ENCODE measurements at regions not wholly inside any gene's neighbourhood (a gene's known extent, or its start where the extent isn't known, plus 50 kb on each side); places are given as distances from the start of the nearest gene placed in this dataset.
"Not testable (repeated sequence)": the region's sequence is repeated elsewhere in the genome, so short reads cannot be mapped to it uniquely, and the experiment has no call there.

- DNase-seq (ENCODE audit: low read depth) = no peak
These were observed 55.2 kb downstream of the RPL22L1 start for GRCh38 chr3:170814822-170815221.

DNA sequence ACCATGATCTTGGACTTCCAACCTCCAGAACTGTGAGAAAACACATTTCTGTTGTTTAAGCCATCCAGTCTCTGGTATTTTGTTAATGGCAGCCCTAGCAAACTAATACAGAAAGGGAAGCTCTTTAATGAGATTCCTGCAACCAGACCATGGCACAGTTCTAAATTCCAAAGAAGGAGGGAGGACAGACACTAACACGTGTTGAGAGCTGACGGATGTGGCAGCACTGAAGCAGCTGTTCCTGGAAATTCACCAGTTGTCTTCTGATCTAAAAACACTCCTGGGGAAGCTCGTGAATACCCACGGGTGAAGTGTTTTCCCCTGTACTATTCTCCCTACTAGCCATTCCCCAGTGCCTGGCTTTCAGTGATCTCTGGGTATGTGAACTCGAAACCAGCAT, 56.7 kb downstream of the RPL22L1 start:
- DNase-seq (ENCODE audit: low read depth) = no peak

GRCh38 chr3:170811928-170812591, 57.9 kb downstream of the RPL22L1 start:
- peak; percentile 28 for DNase-seq (ENCODE audit: low read depth)

DNA sequence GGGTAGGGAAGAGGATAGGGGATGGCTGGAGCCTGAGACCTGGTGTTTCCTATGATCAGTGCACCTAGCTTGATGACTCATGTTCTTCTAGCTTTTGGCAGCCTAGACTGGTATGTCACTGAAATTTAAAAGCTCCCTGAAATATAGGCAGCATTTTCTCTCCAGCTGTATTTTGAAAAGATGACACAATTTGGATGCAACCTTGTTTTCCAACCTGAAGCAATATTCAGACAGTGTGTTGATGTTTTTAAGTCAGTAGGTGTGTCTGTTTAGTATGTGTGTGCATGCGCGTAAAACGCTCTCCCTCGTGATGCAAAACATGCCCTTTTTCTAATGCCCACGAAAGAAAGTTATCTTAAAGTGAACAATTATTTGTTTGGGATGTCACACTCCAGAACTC, 58.5 kb downstream of the RPL22L1 start:
- DNase-seq (ENCODE audit: low read depth) = no peak

DNA sequence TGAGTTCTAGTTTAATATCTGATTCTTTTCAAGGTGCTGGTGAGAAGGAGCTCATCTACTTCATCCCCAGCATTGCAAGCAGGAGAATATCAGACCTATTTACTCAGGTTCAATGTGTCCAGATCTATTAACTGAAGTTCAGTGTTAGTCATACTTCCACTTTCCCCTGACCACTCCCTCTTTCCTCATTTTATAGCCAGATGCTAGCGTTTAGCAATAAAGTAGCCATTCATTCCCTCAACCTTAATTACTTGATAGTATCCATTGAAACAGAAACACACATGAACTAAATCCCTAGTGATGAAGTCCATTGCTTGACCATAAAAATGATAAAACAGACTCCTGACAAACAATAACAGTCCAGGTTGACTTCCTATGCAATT, 60.0 kb downstream of the RPL22L1 start:
- no peak for DNase-seq (ENCODE audit: low read depth)

GRCh38 chr3:170809007-170809974, 60.7 kb downstream of the RPL22L1 start:
- no peak for DNase-seq (ENCODE audit: low read depth)

DNA sequence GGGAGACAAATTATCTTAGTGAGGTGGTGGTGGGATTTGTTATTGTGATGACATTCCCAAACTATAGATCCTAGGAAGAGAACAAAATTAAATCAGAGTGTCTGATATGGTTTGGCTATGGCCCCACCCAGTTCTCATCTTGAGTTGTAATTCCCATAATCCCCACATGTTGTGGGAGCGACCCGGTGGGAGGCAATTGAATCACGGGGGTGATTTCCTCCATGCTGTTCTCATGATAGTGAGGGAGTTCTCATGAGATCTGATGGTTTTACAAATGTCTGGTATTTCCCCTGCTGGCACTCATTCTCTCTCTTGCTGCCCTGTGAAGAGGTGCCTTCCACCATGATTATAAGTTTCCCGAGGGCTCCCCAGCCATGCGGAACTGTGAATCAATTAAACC, 62.0 kb downstream of the RPL22L1 start:
- DNase-seq (ENCODE audit: low read depth) = no peak

- DNase-seq (ENCODE audit: low read depth) = no peak
These were observed 63.3 kb downstream of the RPL22L1 start for GRCh38 chr3:170806676-170807075.

DNA sequence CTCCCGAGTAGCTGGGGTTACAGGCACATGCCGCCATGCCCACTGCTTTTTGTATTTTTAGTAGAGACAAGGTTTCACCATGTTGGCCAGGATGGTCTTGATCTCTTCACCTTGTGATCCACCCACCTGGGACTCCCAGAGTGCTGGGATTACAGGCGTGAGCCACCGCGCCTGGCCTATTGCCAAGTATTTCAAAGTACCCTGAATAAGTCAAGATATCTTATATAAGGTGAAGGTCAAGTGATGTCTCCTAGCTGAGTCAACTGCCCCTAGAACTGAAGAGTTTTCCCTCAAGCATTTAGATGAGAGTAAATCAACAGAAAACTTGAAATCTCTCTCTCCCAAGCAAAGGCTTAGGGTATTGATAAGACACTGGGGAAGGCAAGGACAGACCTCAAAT, 63.9 kb downstream of the RPL22L1 start:
- DNase-seq (ENCODE audit: low read depth) = no peak

DNA sequence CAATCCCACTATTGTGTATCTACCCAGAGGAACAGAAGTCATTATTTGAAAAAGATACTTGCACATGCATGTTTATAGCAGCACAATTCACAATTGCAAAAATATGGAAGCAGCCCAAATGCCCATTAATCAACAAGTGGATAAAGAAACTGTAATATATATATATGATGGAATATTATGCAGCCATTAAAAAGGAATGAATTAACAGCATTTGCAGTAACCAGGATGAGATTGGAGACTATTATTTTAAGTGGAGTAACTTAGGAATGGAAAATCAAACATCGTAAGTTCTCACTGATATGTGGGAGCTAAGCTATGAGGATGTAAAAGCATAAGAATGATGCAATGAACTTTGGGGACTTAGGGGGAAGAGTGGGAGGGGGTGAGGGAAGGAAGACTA, 64.7 kb downstream of the RPL22L1 start:
- not testable (repeated sequence) for DNase-seq (ENCODE audit: low read depth)

DNA sequence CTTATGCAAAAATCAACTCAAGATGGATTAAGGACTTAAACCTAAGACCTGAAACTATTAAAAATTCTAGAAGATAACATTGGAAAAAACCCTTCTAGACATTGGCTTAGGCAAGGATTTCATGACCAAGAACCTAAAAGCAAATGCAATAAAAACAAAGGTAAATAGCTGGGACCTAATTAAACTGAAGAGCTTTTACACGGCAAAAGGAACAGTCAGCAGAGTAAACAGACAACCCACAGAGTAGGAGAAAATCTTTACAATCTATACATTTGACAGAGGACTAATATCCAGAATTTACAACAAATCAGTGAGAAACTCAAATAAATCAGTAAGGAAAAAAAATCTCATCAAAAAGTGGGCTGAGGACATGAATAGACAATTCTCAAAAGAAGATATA, 65.4 kb downstream of the RPL22L1 start:
- not testable (repeated sequence) for DNase-seq (ENCODE audit: low read depth)

- DNase-seq (ENCODE audit: low read depth) = no peak
These were observed 65.9 kb downstream of the RPL22L1 start for GRCh38 chr3:170804078-170804477.

DNA sequence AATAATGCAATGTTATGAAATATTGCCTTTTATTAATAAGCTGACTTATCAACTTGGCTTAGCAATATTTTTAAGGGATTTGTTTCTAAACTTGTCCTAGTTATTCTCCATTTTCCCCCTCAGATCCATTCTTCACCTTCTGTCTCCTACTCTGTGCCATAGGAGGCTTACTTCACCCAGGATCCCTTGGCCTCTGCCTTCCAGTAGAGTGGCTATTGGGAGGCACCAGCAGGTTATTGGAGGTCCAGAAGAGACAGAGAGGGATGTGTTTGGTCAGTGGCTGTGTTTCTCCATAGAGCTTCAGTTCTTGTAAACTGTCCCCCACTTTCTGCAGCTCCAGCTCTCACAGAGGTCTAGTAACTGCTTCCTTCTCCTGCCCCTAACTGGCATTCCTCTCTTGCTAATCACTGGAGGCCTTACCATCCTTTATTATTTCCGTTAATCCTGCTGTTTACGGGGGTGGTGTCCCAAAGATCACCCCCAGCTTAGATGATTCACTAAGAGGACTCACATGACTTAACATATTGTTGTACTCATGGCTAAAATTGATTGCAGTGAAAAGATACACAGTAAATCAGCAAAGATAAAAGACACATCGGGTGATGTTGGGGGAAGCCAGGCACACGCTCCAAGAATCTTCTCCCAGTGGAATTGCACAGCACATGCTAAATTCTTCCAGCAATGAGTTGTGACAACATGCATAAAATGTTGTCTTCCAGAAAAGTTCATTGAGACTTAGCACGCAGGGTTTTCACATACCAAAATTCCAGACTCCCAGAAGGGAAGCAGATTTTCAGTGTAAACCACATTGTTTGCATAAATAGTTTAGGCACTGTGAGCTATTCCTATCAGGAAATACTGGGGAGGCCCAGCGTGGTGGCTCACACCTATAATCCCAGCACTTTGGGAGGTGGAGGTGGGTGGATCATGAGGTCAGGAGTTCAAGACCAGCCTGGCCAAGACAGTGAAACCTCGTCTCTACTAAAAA, 67.5 kb downstream of the RPL22L1 start:
- DNase-seq (ENCODE audit: low read depth) = no peak

GRCh38 chr3:170801597-170801996, 68.4 kb downstream of the RPL22L1 start:
- DNase-seq (ENCODE audit: low read depth) = no peak

- not testable (repeated sequence) for DNase-seq (ENCODE audit: low read depth)
These were observed 69.7 kb downstream of the RPL22L1 start for GRCh38 chr3:170800275-170800674.

DNA sequence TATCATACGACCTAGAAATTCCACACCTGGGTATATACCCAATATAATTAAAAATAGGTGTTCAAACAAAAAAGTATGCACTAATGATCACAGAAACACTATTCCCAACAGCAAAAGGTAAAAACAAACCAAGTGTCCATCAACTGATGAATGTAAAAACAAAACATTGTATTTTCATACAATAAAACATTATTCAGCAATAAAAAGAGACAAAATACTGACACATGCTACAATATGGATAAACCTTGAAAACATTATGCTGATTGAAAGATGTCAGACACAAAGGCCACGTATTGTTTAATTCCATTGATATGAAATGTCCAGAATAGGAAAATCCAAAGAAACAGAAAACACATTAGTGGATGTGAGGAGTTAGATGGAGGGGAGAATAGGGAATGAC, 71.0 kb downstream of the RPL22L1 start:
- DNase-seq (ENCODE audit: low read depth) = no peak

- no peak for DNase-seq (ENCODE audit: low read depth)
These were observed 72.3 kb downstream of the RPL22L1 start for GRCh38 chr3:170797685-170798084.

DNA sequence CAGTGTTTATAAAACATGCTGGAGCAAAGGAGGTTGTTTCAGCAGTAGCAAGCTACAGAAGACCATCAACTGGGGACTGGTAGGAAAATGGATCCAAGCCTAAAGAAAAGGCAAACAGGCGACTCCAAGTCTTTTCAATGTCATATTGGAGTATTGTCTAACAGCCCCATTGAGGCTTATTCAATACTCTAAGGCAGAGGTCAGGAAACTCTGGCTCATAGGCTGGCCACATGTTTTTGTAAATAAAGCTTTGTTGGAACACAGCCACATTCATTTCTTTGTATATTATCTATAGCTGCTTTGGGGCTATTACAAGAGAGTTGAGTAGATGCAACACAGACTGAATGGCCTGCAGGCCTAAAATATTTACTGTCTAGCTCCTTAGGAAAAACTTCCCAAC, 77.5 kb downstream of the RPL22L1 start:
- DNase-seq (ENCODE audit: low read depth) = no peak

DNA sequence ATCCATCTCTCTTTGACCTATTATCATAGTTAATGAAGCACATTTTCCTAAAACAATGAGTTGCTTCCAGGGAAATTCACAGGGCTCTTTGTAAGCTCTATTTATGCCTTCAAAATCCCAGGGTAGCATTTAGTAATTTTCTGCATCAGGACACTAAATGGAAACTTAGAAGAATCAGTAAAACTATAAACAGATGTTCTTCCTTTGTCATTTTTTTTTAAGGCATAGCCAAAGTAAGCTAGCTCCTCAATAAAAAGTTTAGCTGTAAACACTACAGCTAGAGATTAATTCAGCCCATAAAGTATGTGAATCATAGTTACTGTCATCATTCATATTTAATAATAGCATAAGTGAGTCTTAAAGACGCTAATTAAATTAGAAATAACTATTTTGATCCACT, 79.3 kb downstream of the RPL22L1 start:
- DNase-seq (ENCODE audit: low read depth) = no peak

DNA sequence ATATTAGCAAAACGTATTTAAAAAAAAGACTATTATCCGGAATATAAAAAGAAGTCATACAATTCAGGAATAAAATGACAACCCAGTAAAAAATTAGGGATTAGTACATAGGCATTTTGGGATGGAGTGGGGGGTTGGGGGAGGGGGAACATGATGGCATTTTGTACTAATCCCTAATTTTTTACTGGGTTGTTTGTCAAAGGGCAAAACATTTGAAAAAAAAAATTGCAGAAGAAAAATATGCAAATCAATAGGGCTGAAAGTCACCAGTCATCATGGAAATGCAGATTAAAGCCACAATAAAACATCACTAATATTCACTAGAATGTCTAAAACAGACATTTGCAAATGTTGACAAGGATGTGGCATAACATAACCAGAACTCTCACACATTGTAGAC, 82.5 kb downstream of the RPL22L1 start:
- DNase-seq (ENCODE audit: low read depth) = no peak

- no peak for DNase-seq (ENCODE audit: low read depth)
These were observed 84.5 kb downstream of the RPL22L1 start for GRCh38 chr3:170785454-170785853.

DNA sequence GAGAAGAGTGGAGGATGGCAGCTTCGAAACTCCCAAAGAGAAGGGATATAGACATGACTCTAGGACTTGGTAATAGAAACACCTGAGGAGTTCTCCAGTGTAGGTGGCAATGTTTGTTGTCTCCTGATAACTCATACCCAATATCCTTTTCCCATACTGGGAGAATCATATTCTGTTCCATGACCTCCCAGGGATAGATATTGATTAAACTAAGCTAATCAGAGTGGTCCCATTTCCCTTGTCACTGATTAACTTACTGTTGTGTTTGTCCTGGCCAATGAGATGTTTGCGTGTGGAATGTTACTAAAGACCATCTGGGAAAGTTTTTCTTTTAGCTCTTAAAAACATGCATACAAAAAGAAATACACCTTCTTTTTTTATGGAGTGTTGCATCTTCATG, 85.6 kb downstream of the RPL22L1 start:
- DNase-seq (ENCODE audit: low read depth) = no peak
